HL-60 (cell line): ENCODE measurements at regions not wholly inside any gene's neighbourhood (a gene's known extent, or its start where the extent isn't known, plus 50 kb on each side); places are given as distances from the start of the nearest gene placed in this dataset.

Source experiments
- GABPA ChIP-seq: IDR thresholded peaks from 2 replicates; pipeline ENCODE4 v1.6.1; 2012; ENCODE audit warnings: low read depth
- POLR2AphosphoS5 ChIP-seq: IDR thresholded peaks from 2 replicates; pipeline ENCODE4 v1.6.1; 2012; ENCODE audit warnings: low read depth
- TF ChIP-seq, protein P1 (sequence below): IDR thresholded peaks from one replicate; pipeline ENCODE4 v1.5.1; 2011; ENCODE audit warnings: low read length, control low read depth, inconsistent platforms; ENCODE audit not compliant: insufficient read depth
- TF ChIP-seq, protein P2 (sequence below): IDR thresholded peaks from 2 replicates; pipeline ENCODE4 v1.6.1; 2012; ENCODE audit warnings: low read depth; ENCODE audit not compliant: insufficient replicate concordance

GRCh38 chr1:215426101-215426500, 141.0 kb upstream of the KCTD3 start:
- TF ChIP-seq, protein P1, sequence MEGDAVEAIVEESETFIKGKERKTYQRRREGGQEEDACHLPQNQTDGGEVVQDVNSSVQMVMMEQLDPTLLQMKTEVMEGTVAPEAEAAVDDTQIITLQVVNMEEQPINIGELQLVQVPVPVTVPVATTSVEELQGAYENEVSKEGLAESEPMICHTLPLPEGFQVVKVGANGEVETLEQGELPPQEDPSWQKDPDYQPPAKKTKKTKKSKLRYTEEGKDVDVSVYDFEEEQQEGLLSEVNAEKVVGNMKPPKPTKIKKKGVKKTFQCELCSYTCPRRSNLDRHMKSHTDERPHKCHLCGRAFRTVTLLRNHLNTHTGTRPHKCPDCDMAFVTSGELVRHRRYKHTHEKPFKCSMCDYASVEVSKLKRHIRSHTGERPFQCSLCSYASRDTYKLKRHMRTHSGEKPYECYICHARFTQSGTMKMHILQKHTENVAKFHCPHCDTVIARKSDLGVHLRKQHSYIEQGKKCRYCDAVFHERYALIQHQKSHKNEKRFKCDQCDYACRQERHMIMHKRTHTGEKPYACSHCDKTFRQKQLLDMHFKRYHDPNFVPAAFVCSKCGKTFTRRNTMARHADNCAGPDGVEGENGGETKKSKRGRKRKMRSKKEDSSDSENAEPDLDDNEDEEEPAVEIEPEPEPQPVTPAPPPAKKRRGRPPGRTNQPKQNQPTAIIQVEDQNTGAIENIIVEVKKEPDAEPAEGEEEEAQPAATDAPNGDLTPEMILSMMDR, result no peak
- TF ChIP-seq POLR2AphosphoS5 (no peak), GABPA (no peak)
- TF ChIP-seq, protein P2, sequence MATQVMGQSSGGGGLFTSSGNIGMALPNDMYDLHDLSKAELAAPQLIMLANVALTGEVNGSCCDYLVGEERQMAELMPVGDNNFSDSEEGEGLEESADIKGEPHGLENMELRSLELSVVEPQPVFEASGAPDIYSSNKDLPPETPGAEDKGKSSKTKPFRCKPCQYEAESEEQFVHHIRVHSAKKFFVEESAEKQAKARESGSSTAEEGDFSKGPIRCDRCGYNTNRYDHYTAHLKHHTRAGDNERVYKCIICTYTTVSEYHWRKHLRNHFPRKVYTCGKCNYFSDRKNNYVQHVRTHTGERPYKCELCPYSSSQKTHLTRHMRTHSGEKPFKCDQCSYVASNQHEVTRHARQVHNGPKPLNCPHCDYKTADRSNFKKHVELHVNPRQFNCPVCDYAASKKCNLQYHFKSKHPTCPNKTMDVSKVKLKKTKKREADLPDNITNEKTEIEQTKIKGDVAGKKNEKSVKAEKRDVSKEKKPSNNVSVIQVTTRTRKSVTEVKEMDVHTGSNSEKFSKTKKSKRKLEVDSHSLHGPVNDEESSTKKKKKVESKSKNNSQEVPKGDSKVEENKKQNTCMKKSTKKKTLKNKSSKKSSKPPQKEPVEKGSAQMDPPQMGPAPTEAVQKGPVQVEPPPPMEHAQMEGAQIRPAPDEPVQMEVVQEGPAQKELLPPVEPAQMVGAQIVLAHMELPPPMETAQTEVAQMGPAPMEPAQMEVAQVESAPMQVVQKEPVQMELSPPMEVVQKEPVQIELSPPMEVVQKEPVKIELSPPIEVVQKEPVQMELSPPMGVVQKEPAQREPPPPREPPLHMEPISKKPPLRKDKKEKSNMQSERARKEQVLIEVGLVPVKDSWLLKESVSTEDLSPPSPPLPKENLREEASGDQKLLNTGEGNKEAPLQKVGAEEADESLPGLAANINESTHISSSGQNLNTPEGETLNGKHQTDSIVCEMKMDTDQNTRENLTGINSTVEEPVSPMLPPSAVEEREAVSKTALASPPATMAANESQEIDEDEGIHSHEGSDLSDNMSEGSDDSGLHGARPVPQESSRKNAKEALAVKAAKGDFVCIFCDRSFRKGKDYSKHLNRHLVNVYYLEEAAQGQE, result no peak
